ENCODE measurements at regions not wholly inside any gene's neighbourhood (a gene's known extent, or its start where the extent isn't known, plus 50 kb on each side); places are given as distances from the start of the nearest gene placed in this dataset.

- no peak for DNase-seq
These were observed 942.0 kb downstream of the SQOR start for GRCh38 chr15:46576646-46577395.

DNA sequence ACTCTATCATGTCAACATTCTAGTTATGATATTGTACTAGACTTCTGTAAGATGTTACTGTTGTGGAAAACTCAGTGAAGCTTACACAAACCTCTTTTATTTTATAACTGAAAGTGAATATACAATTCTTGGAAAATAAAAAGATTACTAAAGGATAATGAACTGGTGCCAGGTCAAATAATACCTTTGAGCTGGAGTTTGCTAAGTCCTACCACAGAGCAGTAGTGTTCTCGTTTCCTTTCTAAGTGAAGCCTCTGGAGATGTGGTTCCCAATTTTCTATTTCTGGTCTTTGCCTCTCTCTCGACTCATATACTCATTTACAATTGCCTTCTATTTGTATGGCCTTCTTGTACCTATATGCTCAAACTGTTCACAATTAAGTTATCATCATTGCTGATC lies 942.9 kb downstream of the SQOR start:
- no peak for DNase-seq

GRCh38 chr15:46580487-46580886 lies 945.7 kb downstream of the SQOR start:
- no peak for DNase-seq

- DNase-seq = no peak
These were observed 946.1 kb downstream of the SQOR start for GRCh38 chr15:46580924-46581323.

DNA sequence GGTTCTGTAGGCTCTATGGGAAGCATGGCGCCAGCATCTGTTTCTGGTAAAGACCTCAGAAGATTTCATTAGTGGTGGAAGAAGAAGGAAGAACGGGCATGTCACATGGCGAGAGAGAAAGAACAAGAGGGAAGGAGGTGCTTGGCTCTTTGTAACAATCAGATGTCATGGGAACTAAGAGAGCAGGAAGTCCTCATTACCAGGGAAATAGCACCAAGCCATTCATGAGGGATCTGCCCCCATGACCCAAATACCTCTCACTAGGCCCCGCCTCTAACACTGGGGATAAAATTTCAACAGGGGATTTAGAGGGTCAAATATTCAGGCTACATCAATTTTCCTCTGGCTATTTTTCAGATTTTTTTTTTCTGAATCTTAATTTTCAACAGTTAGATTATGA lies 954.3 kb downstream of the SQOR start:
- no peak for DNase-seq

DNA sequence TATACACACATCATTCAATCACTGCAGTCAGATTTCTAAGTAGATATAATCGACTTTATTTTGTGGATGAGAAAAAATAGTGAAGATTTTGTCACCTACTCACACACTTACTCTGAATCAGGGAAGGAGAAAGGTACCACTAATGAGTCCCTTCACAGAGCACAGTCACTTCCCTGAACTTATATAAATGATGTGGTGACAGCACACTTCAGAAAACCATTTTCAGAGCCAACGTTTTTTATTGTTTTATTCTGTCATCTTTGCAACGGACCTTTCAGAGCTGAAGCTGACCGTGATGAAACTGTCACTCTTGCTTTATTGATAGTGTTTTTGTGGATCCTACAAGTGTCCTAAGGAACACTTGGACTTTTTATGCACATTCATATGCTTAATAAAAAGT lies 956.6 kb downstream of the SQOR start:
- DNase-seq = no peak

DNA sequence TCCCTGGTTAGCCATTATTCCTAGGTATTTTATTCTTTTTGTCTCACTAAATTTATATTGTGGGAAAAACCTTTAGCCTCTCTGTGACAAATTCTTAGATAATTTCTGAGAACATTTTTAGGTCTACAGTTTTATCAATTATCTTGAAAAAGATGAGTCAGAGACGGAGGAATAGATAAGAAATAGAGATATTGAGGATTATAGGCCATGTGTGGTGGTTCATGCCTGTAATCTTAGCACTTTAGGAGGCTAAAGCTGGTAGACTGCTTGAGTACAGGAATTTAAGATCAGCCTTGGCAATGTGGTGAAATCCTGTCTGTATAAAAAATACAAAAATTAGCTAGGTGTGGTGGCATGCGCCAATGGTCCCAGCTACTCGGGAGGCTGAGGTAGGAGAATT lies 960.2 kb downstream of the SQOR start:
- no peak for DNase-seq

DNA sequence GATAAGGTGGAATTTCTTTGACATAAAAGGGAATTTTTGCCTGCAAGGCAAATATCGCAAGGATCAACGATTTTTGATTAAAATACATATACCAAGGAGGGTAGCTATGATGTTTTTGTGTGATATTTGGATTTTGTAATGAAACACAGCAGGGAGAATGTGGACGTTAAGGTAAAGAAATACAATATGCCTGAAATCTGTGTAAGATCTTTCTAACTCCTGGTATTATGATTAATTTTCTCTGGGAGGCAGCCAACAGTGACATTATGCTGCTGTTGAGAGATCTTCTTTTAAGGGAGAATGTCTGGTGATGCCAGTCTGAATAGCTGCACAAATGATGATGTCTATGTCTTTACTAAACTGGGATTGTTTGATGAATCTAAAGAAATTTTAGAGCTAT lies 972.2 kb downstream of the SQOR start:
- no peak for DNase-seq

DNA sequence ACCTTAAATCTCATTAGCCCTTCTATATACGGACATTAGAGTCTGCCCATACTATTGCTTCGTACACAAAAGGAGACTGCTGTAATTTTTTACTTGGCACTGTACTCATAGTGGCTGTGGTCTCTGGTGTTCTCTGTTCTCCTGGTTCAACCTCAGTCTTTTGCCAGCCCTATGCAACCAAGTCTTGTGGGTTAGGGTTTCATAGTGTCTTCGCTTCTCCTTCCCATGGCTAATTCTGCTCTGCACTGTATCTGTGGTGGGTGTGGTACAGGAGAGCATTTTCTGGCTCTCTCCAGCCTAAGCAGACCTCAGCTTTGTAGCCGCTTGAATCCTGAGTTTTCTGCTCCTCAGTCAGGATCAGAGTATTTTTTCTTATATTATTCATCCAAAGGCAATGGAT lies 981.2 kb downstream of the SQOR start:
- DNase-seq = no peak

- DNase-seq = no peak
These were observed 982.7 kb downstream of the SQOR start for GRCh38 chr15:46617507-46617906.

- DNase-seq = no peak
These were observed 984.2 kb downstream of the SQOR start for GRCh38 chr15:46618984-46619383.

DNA sequence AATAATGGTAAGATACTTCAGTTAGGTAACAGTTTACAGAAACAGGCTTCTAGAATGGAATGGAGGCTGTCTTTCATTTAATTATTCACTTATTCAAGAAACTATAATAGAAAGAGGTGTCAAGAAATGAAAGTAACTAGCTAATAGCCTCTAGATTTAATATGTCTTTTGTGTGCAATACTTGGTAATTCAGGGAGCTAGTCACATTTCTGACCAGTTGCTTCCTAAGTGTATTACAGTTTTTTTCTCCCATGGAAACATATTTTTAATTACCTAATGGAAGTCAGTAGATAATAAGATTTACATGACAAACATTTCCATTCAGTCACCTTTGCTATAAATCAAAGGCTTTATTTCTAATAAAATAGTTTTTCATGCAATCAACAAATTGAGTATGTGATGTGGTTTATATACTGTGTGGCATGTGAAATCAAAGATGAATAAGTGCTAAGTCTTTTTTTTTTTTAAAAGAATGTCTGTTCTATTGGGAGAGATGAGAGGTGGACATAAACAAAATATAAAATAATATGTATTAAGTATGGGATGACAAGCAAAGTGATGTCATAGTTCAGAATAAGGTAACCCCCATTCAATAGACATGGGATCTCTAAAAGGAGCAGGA lies 985.7 kb downstream of the SQOR start:
- no peak for DNase-seq

- no peak for DNase-seq
These were observed 988.0 kb downstream of the SQOR start for GRCh38 chr15:46622851-46623250.

- DNase-seq = no peak
These were observed 1001.4 kb downstream of the SQOR start for GRCh38 chr15:46636206-46636605.

DNA sequence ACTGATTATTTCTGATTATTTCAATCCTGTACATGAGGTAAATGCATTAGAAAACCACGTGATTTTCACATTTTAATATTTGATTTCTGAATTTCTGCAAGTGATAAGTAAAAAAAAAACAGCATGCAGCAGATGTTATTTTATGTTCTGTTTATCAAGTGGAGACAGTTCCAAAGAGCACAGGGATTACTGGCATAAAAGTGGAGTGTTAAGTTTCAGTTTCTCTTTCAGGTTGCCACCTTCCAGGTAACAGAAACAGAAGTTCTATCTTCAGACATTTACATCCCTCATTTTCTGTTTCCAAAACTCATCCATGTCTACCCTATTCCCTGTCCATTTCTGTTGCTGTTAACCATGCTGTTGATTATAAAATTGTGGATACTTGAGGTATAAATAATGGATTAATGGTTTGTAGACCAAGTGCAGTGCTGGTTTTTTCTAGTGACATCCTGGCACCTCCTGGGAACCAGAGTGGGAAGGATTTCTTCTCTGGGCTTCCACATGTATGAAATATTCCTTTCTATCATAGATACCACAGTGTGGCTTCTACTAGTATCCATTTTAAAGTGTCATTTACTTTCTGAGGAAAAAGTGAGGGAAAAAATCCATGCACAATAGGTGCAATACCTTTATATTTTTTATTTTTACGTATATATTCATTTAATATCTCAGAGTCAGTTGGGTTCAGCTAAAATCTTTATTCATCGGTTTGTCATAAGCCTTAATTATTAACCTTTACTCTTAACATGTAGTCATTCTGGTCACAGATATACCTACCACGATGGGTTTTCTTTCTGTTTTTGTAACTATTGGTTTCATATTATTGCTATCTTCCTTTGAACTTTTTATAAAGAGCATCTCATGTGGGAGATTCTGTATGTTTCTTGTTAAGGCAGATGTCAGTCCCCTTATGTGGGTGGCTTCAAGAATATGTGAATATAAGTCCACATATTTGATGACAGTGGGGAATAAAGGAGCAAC lies 1010.0 kb downstream of the SQOR start:
- peak; percentile 0 for DNase-seq

GRCh38 chr15:46646490-46646889 lies 1011.7 kb downstream of the SQOR start:
- DNase-seq = no peak

- DNase-seq = no peak
These were observed 1012.2 kb downstream of the SQOR start for GRCh38 chr15:46647046-46647445.

- DNase-seq = no peak
These were observed 1017.4 kb downstream of the SQOR start for GRCh38 chr15:46652266-46652665.

DNA sequence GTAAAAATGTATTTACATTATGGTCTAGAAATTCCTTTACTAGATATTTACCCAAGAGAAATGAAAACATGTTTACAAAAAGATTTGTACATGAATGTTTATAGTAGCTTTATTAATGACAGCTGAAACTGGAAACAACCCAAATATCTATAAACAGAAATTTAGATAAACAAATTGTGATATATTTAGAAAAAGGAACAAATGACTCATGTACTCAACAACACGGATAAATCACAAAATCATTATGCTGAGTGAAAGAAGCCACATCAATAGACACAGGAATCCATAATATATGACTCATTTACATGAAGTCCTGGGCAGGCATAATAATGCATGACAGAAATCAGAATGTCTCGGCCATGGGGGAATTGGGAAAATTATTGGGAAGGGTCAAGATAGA lies 1020.2 kb downstream of the SQOR start:
- no peak for DNase-seq

- no peak for DNase-seq
These were observed 1025.4 kb downstream of the SQOR start for GRCh38 chr15:46660096-46660842.

- DNase-seq = no peak
These were observed 1035.4 kb downstream of the SQOR start for GRCh38 chr15:46670258-46670657.

DNA sequence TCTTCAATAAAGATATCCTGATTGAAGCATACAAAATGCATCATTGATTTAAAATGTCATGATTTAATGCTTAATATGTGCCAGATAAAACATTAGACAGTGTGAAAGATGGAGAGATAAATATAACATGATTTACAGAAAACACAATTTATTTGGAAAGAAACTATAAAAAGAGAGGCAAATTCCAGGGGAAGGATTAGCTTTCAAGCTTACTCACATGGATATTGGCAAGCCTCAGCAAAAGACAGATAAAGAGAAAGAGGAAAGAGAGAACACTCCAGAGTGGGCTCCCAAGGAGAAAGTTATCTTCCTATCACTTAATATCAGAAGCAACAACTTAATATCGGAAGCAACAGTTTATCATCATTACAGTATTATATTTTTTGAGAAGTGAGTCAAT lies 1036.5 kb downstream of the SQOR start:
- no peak for DNase-seq

DNA sequence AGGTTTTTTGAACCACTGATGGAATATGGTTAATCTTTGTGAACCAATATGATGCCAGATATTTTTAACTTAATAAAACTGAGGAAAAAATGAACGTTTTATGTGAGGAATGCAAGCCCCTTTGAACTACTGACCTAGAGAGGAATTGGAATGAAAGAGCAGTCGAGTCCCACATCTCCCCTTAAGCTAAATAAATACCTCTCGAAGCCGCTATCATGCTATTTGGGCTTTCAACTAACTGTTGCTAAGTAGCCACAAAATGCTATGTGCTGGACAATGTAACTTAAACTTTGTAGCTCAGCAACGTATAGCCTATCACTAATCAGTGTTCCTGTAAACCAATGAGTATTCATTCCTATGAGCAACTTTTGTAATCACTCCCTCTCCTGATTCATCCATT lies 1037.2 kb downstream of the SQOR start:
- DNase-seq = no peak

Data from DMS79 (cell line).